Caco-2 (cell line): ENCODE measurements at regions not wholly inside any gene's neighbourhood (a gene's known extent, or its start where the extent isn't known, plus 50 kb on each side); places are given as distances from the start of the nearest gene placed in this dataset.

ENCODE experiments used
- BruUV-seq: library from RNA; stranded (reverse); fragments of 400-500 nt; replicated peaks from 2 replicates; lab custom pipeline; 2021; lab: Mats Ljungman, UMichigan
- CTCF ChIA-PET: fragments of 300-600 bp; sonication (Branson Sonifier 250); formaldehyde crosslinking; loops from one replicate; lab custom pipeline; 2022; ENCODE audit warnings: antibody characterized with exemption; lab: Charles Lee
- POLR2A ChIA-PET: fragments of 300-600 bp; sonication (Branson Sonifier 250); formaldehyde crosslinking; loops from one replicate; lab custom pipeline; 2022; ENCODE audit warnings: antibody characterized with exemption; lab: Charles Lee
- DNase-seq, 2 experiments: peaks; one replicate each; pipeline versions ENCODE4 v3.0.0 to v3.0.0-alpha.2; 2020 to 2022
- H3K27me3 ChIP-seq: replicated peaks from 2 replicates; pipeline ENCODE4 v1.6.0; 2011; ENCODE audit warnings: low read length; ENCODE audit not compliant: control insufficient read depth, insufficient read depth
- H3K36me3 ChIP-seq: 2 replicates; pipeline ENCODE4 v1.5.1; 2011; ENCODE audit warnings: low read length; ENCODE audit not compliant: control insufficient read depth, insufficient read depth
- H3K4me1 ChIP-seq: fragments of 250-450 bp; sonication (Bioruptor Pico); 2 replicates; pipeline ENCODE4 v1.5.1; 2020; ENCODE audit warnings: mild to moderate bottlenecking
- H3K4me3 ChIP-seq: 2 replicates; pipeline ENCODE4 v1.5.1; 2011; ENCODE audit warnings: low read depth, mild to moderate bottlenecking, control low read depth, low read length
- H3K9me3 ChIP-seq: fragments of 250-450 bp; sonication (Bioruptor Pico); 2 replicates; pipeline ENCODE4 v1.5.1; 2020; ENCODE audit warnings: mild to moderate bottlenecking, moderate library complexity
- H3K27ac Mint-ChIP-seq: one replicate; pipeline ENCODE4 v1.8.0; 2022; ENCODE audit warnings: mixed read lengths; ENCODE audit not compliant: unreplicated experiment
- H3K27me3 Mint-ChIP-seq: one replicate; pipeline ENCODE4 v1.8.0; 2022; ENCODE audit warnings: mixed read lengths; ENCODE audit not compliant: insufficient read depth, unreplicated experiment
- H3K36me3 Mint-ChIP-seq: one replicate; pipeline ENCODE4 v1.8.0; 2022; ENCODE audit warnings: mild to moderate bottlenecking, mixed read lengths; ENCODE audit not compliant: insufficient read depth, unreplicated experiment
- H3K4me1 Mint-ChIP-seq: one replicate; pipeline ENCODE4 v1.8.0; 2022; ENCODE audit warnings: low read depth, mixed read lengths; ENCODE audit not compliant: unreplicated experiment
- H3K4me3 Mint-ChIP-seq: one replicate; pipeline ENCODE4 v1.8.0; 2022; ENCODE audit warnings: mild to moderate bottlenecking, moderate library complexity, mixed read lengths; ENCODE audit not compliant: unreplicated experiment
- H3K9me3 Mint-ChIP-seq: one replicate; pipeline ENCODE4 v1.8.0; 2022; ENCODE audit warnings: mixed read lengths; ENCODE audit not compliant: unreplicated experiment
- CTCF ChIP-seq, 2 experiments: fragments of 200-600 bp in 1 of 2; IDR thresholded peaks; 1 replicate in 1 of 2; 2 replicates in 1 of 2; pipeline versions ENCODE4 v1.5.1 to v1.8.0; 2011 to 2022; ENCODE audit warnings: antibody characterized with exemption in 1 of 2, control low read depth in 1 of 2, inconsistent platforms in 1 of 2, low read depth in 1 of 2, low read length in 1 of 2, mild to moderate bottlenecking in 1 of 2, moderate library complexity in 1 of 2; ENCODE audit not compliant: insufficient read depth in 1 of 2, severe bottlenecking in 1 of 2, unreplicated experiment in 1 of 2
- intact Hi-C: fragments of 100-400 bp; cut with micrococcal nuclease; formaldehyde crosslinking; loops from one replicate; pipeline ENCODE4 v1.10.0; 2022; ENCODE audit not compliant: unreplicated experiment

GRCh38 chr12:125515887-125516286 lies 450.7 kb downstream of the AACS start:
- peaks cover 10% of the 10 kb centered on the region; the same call in 1 of the 2 replicates for H3K4me1 ChIP-seq
- Mint-ChIP-seq H3K4me1 (no peaks in the 10 kb centered on the region), H3K4me3 (no peak overlapping the region), H3K27ac (no peak overlapping the region), H3K36me3 (no peaks in the 10 kb centered on the region), H3K9me3 (no peaks in the 10 kb centered on the region), H3K27me3 (peaks cover 6% of the 10 kb centered on the region)
- BruUV-seq = no TSS peak
- no peaks in the 10 kb centered on the region for H3K9me3 ChIP-seq
- intact Hi-C loops = no loop called here
- ChIA-PET CTCF (no interaction called here), POLR2A (no interaction called here)
- no peak for DNase-seq
- H3K4me3 ChIP-seq = no peak overlapping the region
- TF ChIP-seq CTCF (IDR thresholded peaks at IDR 0.05; ENCODE audit: insufficient read depth in 1 of 2, low read depth in 1 of 2, low read length in 1 of 2, severe bottlenecking in 1 of 2, unreplicated experiment in 1 of 2) = no peak
- H3K36me3 ChIP-seq = no peaks in the 10 kb centered on the region
- H3K27me3 ChIP-seq = no peaks in the 10 kb centered on the region

GRCh38 chr12:125518074-125518473 lies 452.8 kb downstream of the AACS start:
- no peaks in the 10 kb centered on the region for H3K9me3 ChIP-seq
- H3K4me3 Mint-ChIP-seq = no peak overlapping the region
- H3K4me3 ChIP-seq = no peak overlapping the region
- no peak overlapping the region for H3K27ac Mint-ChIP-seq
- peak in 1 of 2 experiments; percentile 24 for DNase-seq
- H3K27me3 ChIP-seq = no peaks in the 10 kb centered on the region
- no TSS peak for BruUV-seq
- H3K36me3 Mint-ChIP-seq = no peaks in the 10 kb centered on the region
- no peak for TF ChIP-seq CTCF (IDR thresholded peaks at IDR 0.05; ENCODE audit: insufficient read depth in 1 of 2, low read depth in 1 of 2, low read length in 1 of 2, severe bottlenecking in 1 of 2, unreplicated experiment in 1 of 2)
- H3K27me3 Mint-ChIP-seq = peaks cover 2% of the 10 kb centered on the region
- intact Hi-C loops = no loop called here
- no peaks in the 10 kb centered on the region for H3K36me3 ChIP-seq
- no peaks in the 10 kb centered on the region for H3K9me3 Mint-ChIP-seq
- ChIA-PET POLR2A (no interaction called here), CTCF (no interaction called here)
- no peaks in the 10 kb centered on the region for H3K4me1 Mint-ChIP-seq
- peaks cover 10% of the 10 kb centered on the region; the same call in 1 of the 2 replicates for H3K4me1 ChIP-seq

- no peaks in the 10 kb centered on the region for H3K36me3 Mint-ChIP-seq
- no peaks in the 10 kb centered on the region for H3K4me1 Mint-ChIP-seq
- no peak overlapping the region for H3K27ac Mint-ChIP-seq
- ChIA-PET POLR2A (no interaction called here), CTCF (no interaction called here)
- BruUV-seq = no TSS peak
- no peaks in the 10 kb centered on the region for H3K27me3 ChIP-seq
- no peaks in the 10 kb centered on the region for H3K9me3 ChIP-seq
- DNase-seq = peak in 1 of 2 experiments; percentile 4
- no peak overlapping the region for H3K4me3 ChIP-seq
- H3K9me3 Mint-ChIP-seq = no peaks in the 10 kb centered on the region
- H3K27me3 Mint-ChIP-seq = no peaks in the 10 kb centered on the region
- intact Hi-C loops = no loop called here
- H3K4me3 Mint-ChIP-seq = no peak overlapping the region
- TF ChIP-seq CTCF (IDR thresholded peaks at IDR 0.05; ENCODE audit: insufficient read depth in 1 of 2, low read depth in 1 of 2, low read length in 1 of 2, severe bottlenecking in 1 of 2, unreplicated experiment in 1 of 2) = no peak
- peaks cover 10% of the 10 kb centered on the region; the same call in 1 of the 2 replicates for H3K4me1 ChIP-seq
- H3K36me3 ChIP-seq = no peaks in the 10 kb centered on the region
Measured at GRCh38 chr12:125519026-125519651, 453.9 kb downstream of the AACS start.
